HG03442 (cell line): ENCODE measurements at regions not wholly inside any gene's neighbourhood (a gene's known extent, or its start where the extent isn't known, plus 50 kb on each side); places are given as distances from the start of the nearest gene placed in this dataset.

Source experiments
- ATAC-seq: cut with Tn5 transposase; IDR thresholded peaks from one replicate; pipeline ENCODE4 v1.9.1; 2021; ENCODE audit warnings: mild to moderate bottlenecking, moderate library complexity; ENCODE audit not compliant: unreplicated experiment

- ATAC-seq, result peak; percentile 60
Measured at GRCh38 chr20:60210779-60211617, 252.8 kb downstream of the CDH26 start.

- no peak for ATAC-seq
Measured at GRCh38 chr20:60211618-60212463, 253.6 kb downstream of the CDH26 start.

- ATAC-seq, result no peak
Measured at GRCh38 chr20:60212695-60213094, 254.5 kb downstream of the CDH26 start.

- no peak for ATAC-seq
Measured at GRCh38 chr20:60213126-60213893, 255.1 kb downstream of the CDH26 start.

GRCh38 chr20:60214901-60215815 is 256.9 kb downstream of the CDH26 start:
- no peak for ATAC-seq

- ATAC-seq, result no peak
Measured at GRCh38 chr20:60215816-60216730, 257.9 kb downstream of the CDH26 start.

GRCh38 chr20:60219231-60219630 is 261.0 kb downstream of the CDH26 start:
- ATAC-seq, result no peak

- no peak for ATAC-seq
Measured at GRCh38 chr20:60219984-60220562, 261.9 kb downstream of the CDH26 start.

GRCh38 chr20:60220706-60221105 is 262.5 kb downstream of the CDH26 start:
- ATAC-seq, result no peak

GRCh38 chr20:60221593-60221992 is 263.4 kb downstream of the CDH26 start:
- ATAC-seq, result no peak

GRCh38 chr20:60222497-60222896 is 264.3 kb downstream of the CDH26 start:
- no peak for ATAC-seq

GRCh38 chr20:60223174-60223573 is 265.0 kb downstream of the CDH26 start:
- no peak for ATAC-seq

- ATAC-seq, result no peak
Measured at GRCh38 chr20:60224914-60225313, 266.7 kb downstream of the CDH26 start.

GRCh38 chr20:60228255-60228654 is 270.0 kb downstream of the CDH26 start:
- peak; percentile 36 for ATAC-seq

- no peak for ATAC-seq
Measured at GRCh38 chr20:60232380-60232779, 274.2 kb downstream of the CDH26 start.

- ATAC-seq, result no peak
Measured at GRCh38 chr20:60233018-60233630, 274.9 kb downstream of the CDH26 start.

- no peak for ATAC-seq
Measured at GRCh38 chr20:60236613-60237012, 278.4 kb downstream of the CDH26 start.

GRCh38 chr20:60237981-60238380 is 279.8 kb downstream of the CDH26 start:
- ATAC-seq, result no peak
